GM13976 (cell line): ENCODE measurements at regions not wholly inside any gene's neighbourhood (a gene's known extent, or its start where the extent isn't known, plus 50 kb on each side); places are given as distances from the start of the nearest gene placed in this dataset.
A peak's percentile ranks its signal among the peaks of the same experiment; 100 is the strongest.

ENCODE experiments used
- DNase-seq: peaks from one replicate; pipeline ENCODE4 v3.0.0; 2012; ENCODE audit warnings: low spot score
- CTCF ChIP-seq: IDR thresholded peaks from 2 replicates; pipeline ENCODE4 v1.5.1; 2012; ENCODE audit warnings: borderline replicate concordance, mild to moderate bottlenecking; ENCODE audit not compliant: insufficient read depth; ENCODE audit errors: extremely low read depth, missing control alignments, control extremely low read depth
- in situ Hi-C: fragments of 300-500 bp; cut with MboI; formaldehyde crosslinking; loops from one replicate; pipeline ENCODE4 v1.12.0; 2022; ENCODE audit warnings: low sequenced_read_pairs, mixed read lengths, inconsistent platforms; ENCODE audit not compliant: unreplicated experiment

GRCh38 chr13:94968757-94969086 is 256.4 kb upstream of the SOX21 start:
- DNase-seq = no peak
- no peak for TF ChIP-seq CTCF
- in situ Hi-C loops = no loop called here

- peak; percentile 34 for DNase-seq
- in situ Hi-C loops = no loop called here
- no peak for TF ChIP-seq CTCF
Measured at GRCh38 chr13:94968040-94968756, 255.9 kb upstream of the SOX21 start.

GRCh38 chr13:94967183-94968039 is 255.1 kb upstream of the SOX21 start:
- DNase-seq = peak; percentile 56

GRCh38 chr13:94966422-94966955 is 254.1 kb upstream of the SOX21 start:
- no peak for TF ChIP-seq CTCF
- DNase-seq = no peak
- in situ Hi-C loops = no loop called here

More at GRCh38 chr13:94967183-94968039, 255.1 kb upstream of the SOX21 start:
- no peak for TF ChIP-seq CTCF
- in situ Hi-C loops = no loop called here

- in situ Hi-C loops = no loop called here
- TF ChIP-seq CTCF = no peak
- no peak for DNase-seq
Measured at GRCh38 chr13:94959626-94960025, 247.3 kb upstream of the SOX21 start.

GRCh38 chr13:94956417-94957110 is 244.2 kb upstream of the SOX21 start:
- no peak for DNase-seq
- no peak for TF ChIP-seq CTCF
- in situ Hi-C loops = no loop called here
